ENCODE measurements at regions not wholly inside any gene's neighbourhood (a gene's known extent, or its start where the extent isn't known, plus 50 kb on each side); places are given as distances from the start of the nearest gene placed in this dataset.
A peak's percentile ranks its signal among the peaks of the same experiment; 100 is the strongest.

GRCh38 chr14:36245223-36245622 is 68.7 kb upstream of the PTCSC3 start:
- ChIA-PET CTCF (interaction anchor here (0.6 kb wide), 1 partner anchor 97 kb away, joined by 3 read pairs; no protein-coding TSS in a partner anchor), POLR2A (ENCODE audit: low non-redundant PET) (no interaction called here)
- DNase-seq (ENCODE audit: low spot score) = no peak

GRCh38 chr14:36243183-36243582 is 66.7 kb upstream of the PTCSC3 start:
- DNase-seq (ENCODE audit: low spot score) = no peak
- no peak overlapping the region for H3K27ac ChIP-seq
- ChIA-PET POLR2A (ENCODE audit: low non-redundant PET) (no interaction called here), CTCF (interaction anchor here (0.5 kb wide), 1 partner anchor 867 kb away, joined by 3 read pairs; no protein-coding TSS in a partner anchor)
- TF ChIP-seq CTCF (conservative IDR thresholded peaks at IDR 0.05; ENCODE audit: low read depth) = no peak

More at GRCh38 chr14:36245223-36245622, 68.7 kb upstream of the PTCSC3 start:
- no peak for TF ChIP-seq CTCF (conservative IDR thresholded peaks at IDR 0.05; ENCODE audit: low read depth)
- H3K27ac ChIP-seq = no peak overlapping the region

GRCh38 chr14:36241183-36241582 is 64.7 kb upstream of the PTCSC3 start:
- no peak overlapping the region for H3K27ac ChIP-seq
- ChIA-PET CTCF (no interaction called here), POLR2A (ENCODE audit: low non-redundant PET) (no interaction called here)
- no peak; the same call in 1 of the 2 replicates for TF ChIP-seq CTCF (conservative IDR thresholded peaks at IDR 0.05; ENCODE audit: low read depth)
- DNase-seq (ENCODE audit: low spot score) = no peak

GRCh38 chr14:36238666-36239363 is 62.3 kb upstream of the PTCSC3 start:
- peak; percentile 64 for DNase-seq (ENCODE audit: low spot score)
- ChIA-PET CTCF (no interaction called here), POLR2A (ENCODE audit: low non-redundant PET) (no interaction called here)
- H3K27ac ChIP-seq = peak overlapping the region; percentile 37
- TF ChIP-seq CTCF (conservative IDR thresholded peaks at IDR 0.05; ENCODE audit: low read depth) = no peak

- TF ChIP-seq CTCF (conservative IDR thresholded peaks at IDR 0.05; ENCODE audit: low read depth) = no peak
- ChIA-PET CTCF (interaction anchor here (0.5 kb wide), 1 partner anchor 806 kb away, joined by 3 read pairs; no protein-coding TSS in a partner anchor), POLR2A (ENCODE audit: low non-redundant PET) (no interaction called here)
- no peak for DNase-seq (ENCODE audit: low spot score)
- no peak overlapping the region for H3K27ac ChIP-seq
Observed at GRCh38 chr14:36233217-36233616, 56.7 kb upstream of the PTCSC3 start.

GRCh38 chr14:36229262-36229661 is 52.7 kb upstream of the PTCSC3 start:
- no peak for TF ChIP-seq CTCF (conservative IDR thresholded peaks at IDR 0.05; ENCODE audit: low read depth)

More at GRCh38 chr14:36229262-36229661, 52.7 kb upstream of the PTCSC3 start:
- DNase-seq (ENCODE audit: low spot score) = no peak
- ChIA-PET POLR2A (ENCODE audit: low non-redundant PET) (no interaction called here), CTCF (no interaction called here)
- H3K27ac ChIP-seq = no peak overlapping the region
